HG02973 (cell line): ENCODE measurements at regions not wholly inside any gene's neighbourhood (a gene's known extent, or its start where the extent isn't known, plus 50 kb on each side); places are given as distances from the start of the nearest gene placed in this dataset.

Experiments used
- ATAC-seq: cut with Tn5 transposase; IDR thresholded peaks from one replicate; pipeline ENCODE4 v1.9.1; 2021; ENCODE audit warnings: moderate library complexity; ENCODE audit not compliant: unreplicated experiment

DNA sequence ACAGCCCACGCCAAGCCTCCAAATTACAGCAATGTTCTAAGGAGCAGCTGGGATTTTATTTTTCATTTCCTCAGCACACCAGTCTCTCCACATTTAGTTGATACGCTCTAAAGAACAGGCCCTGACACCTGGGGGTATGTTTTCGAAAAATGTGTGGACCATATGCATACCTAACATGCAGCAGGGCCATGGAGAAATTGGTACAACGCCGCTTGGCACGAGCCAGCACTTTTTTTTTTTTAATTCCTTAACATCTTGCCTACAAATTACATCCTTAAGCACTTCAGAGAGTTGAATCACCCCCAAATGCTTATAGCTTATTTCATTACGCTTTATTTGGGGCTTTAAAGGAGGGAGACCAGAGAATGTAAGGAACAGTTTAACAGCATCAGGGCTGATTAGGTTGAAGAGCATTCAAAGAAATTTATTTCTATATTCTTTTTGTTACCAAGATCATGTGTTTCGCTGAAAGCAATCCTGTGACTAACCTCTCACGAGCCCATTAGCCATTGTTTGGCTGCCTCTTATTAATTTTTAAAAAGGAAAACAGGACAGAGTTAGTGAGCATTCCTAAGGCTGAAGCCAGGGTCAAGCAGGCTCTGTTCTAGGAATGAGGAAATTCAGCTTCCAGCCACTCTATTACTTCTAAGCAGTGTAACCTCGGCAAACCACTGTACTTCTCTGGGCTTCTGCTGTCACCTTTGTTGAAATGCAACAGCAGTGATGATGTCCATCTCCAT, 173.8 kb downstream of the ACTL7B start:
- no peak for ATAC-seq

DNA sequence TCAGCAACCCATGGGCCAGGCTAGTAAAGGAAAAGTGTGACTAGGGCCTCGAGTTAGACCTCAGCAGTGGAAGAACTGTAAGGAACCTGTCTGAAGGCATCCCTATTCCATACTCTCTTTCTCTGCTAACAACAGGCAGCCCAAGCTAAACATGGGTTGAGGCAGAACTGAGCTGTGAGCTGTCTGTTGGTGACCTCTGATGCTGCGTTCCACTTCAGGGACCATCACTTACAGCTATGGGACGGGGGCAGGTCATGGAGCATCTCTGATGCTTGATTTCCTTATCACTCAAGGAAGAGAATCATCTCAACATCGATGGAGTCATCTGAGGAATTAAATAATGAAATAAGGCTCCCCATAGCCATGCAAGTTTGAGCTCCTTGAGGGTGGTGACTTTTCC, 174.8 kb downstream of the ACTL7B start:
- no peak for ATAC-seq

DNA sequence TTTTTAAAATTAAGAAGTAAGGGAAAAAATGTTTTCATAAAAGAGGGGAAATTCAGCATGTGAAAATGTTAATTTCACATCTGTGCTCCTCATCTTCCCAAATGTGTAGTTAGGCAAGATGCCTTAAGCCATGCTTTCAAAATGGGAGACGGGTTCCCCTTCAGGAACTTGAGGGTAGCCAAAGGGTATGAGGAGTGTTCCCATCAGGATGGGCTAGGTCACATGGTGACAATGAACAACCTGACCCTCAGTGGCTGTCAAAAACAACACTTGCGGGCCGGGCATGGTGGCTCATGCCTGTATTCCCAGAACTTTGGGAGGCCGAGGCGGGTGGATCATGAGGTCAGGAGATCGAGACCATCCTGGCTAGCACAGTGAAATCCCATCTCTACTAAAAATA, 178.0 kb downstream of the ACTL7B start:
- ATAC-seq: no peak

DNA sequence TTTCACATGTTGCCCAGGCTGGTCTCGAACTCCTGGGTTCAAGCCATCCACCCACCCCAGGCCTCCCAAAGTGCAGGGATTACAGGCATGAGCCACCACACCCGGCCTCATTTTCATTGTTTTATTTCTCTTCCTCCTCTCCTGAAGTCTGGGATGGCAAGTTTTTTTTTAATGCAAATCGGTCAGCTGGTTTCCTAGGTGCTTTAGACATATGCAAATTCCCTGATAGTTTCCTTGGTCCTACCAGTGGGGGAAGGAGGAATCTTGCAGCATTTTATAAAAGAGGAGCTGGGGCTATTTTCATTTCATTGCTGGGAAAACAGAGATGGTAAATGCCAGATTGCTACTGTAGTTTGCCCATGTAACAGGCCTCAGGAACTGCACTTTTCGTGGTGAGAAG, 179.4 kb downstream of the ACTL7B start:
- ATAC-seq: no peak

DNA sequence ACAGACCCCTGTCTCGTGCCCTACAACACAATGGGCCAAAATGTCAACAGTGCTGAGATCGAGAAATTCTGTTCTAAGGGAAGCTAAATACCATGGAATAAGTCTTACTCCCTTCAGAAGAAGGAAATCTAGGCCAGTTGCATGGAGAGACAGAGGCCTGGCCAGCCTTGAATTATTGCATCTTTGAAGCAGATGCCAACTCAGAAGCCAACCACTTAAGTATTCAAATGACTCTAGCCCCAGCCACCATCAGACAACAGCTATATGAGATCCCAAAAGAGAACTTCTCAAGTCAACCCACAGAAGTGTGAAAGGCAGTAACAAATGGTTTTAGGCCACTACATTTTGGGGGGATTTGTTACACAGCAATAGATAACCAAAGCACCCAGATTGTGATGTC, 180.1 kb downstream of the ACTL7B start:
- no peak for ATAC-seq

DNA sequence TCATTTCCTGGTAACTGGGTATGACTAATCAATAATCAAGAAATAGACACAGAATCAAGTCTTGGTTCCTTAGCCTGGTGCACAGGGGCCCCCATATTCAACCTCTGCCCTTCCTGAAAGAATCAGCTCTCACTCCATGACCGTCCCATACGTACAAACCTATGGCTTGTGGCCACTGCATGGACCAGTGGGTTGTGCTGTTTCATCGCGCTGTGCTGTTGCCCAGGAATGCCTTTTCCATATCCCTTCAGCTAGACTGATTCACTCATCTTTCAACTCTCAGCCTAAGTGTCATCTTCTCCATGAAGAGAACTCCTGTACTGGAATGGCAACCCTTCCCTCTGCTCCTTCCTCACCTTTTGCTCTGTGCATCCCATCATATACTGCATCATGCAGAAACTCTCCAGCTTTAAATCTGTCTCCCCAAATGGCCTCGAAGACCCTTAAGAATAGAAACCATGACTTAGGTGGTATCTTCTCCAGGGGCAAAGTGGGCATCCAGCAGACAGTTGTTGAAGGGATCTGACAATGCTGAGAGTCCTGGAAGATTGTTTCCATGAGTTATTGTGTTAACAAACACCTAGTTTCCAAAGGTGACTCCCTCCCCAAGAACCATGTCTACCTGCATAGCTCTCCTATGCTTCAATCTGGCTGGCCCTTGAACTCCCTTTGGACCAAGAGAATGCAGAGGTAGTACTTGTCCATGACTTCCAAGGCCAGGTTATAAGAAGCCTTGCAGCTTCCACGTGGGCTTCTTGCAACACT, 180.8 kb downstream of the ACTL7B start:
- ATAC-seq: no peak

DNA sequence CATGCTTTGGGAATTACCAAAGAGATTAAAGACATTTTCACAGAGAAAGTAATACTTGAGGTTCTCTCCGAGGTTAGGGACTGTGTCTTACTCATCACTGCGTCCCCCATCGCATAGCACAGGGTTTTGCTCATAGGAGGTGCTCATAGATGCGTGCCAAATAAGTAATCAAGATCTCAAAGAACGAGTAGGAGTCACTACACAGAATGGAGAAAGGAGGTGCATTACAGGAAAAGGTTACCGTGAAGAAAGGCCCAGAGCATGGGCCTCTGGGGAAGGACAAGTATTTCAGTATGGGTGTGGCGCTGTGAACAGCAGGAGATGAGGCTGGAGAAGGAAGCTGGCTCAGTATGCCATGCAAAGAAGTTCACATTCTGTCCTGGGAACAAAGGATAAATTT, 182.4 kb downstream of the ACTL7B start:
- no peak for ATAC-seq

DNA sequence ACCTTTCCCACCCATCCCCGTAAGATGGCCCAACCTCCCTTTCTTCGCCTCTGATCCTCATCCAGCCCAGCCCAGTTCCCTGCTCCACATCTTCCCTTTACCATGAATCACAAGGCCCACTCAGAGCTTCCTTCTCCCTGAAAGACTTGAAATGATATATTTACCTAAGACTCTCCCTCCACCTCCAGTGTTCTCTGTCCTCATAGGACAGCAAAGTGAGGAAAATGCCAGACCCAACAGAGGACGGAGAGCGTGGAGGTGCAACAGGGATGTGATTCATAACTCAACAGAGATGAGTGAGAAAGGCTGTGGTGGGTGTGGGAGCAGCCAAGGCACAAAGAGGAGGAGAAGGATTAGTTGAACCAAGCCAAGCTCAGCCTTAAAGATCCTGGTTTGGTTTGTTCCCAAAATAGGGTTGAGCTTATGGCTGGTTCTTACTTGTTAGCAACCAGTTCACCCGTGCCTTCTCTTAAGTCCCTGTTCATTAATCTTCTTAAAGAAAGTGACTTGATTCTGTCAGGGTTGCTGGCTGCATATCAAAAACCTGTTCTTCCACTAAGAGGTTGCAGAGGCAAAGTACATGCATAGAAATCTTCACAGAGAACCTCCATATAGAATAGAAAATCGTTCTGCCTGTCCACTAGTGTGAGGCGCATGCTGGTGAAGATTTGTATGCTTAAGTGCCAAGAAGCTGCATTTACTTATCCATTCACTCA, 183.2 kb downstream of the ACTL7B start:
- no peak for ATAC-seq

DNA sequence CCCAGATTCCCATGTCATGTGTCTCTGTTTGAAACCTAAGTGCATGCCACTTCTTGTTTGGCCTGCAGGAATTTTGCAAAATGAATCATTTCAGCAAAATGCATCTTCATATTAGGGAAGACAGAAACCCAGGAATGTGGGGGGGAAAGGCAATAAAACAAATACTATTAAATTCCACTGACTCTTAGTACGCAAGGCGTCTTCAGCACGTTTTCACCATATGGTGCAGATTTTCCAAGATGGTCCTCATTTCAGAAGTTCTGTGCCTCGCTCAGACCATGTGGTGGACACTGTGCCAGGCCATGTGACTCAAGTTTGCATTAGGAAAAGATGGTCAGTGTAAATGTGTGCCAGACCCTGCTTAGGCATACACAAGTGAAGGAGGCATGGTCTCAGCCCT, 184.0 kb downstream of the ACTL7B start:
- no peak for ATAC-seq

DNA sequence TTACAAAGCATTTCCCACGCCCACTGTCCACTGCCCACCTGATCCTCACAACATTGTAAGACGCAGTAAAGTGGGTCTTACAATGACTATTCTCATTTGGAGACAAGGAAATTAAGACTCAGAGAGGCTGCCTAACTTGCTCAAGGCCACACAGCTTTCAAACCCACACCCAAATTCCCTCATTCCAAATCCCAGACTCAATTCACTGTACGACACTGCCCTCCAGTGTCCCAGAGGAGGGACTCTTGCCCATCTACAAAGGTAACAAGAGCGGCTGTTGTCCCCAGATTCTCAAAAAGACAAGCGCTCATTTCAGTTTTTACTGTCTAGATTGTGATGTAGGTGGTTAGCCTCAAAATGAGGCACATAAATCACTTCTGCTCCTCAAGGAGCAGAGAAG, 184.6 kb downstream of the ACTL7B start:
- no peak for ATAC-seq

DNA sequence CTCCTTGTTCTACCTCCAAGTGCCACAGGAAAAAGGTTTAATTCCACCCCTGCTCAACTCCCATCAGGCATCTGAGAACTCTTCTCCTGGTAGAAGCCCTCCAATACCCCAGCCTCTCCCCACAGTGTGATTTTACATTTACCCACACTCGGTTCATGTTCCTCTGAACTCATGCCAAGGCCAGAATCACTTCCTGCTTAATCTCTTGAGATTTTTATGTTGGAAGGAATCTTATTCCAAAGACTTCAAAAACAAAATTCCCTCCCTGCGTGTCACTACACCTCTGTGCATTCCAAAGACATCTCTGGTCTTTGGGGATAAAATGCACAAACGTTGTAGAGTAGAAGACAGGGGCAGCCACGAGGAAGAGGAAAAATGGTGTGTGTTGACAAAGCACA, 186.8 kb downstream of the ACTL7B start:
- ATAC-seq: no peak

DNA sequence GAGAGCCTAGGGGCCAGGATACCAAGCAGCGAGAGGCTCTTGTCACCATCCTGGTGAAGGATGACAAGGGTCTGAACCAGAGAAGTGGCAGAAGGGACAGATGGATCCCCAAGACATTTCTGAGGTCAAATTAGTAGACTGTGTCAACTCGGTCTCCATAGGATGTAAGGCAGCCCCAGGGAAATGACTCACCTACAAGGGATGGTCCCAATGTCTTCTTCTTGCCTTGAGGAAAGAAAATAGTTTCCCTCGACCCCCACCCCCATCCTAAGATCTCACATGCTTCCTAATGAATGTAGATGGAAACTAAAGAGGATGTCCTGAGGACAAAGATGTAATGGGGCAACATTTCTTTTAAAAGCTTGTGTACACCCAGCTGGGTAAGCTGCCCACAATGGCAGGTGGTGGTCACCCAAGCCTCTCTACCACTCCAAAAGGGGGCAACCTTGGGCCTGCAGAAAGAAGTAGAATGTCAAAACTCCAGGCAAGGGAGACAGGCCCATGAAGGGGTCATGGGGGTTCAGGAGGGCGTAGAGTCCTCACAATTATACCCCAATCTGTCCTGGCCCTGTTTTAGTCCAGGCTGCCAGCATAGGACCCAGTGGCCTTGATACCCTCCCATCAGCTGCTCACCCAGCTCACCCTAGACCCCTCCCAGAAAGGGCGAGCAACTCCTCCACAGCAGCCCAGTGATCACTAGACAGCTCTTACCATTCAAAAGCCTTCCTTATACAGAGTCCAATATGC, 187.4 kb downstream of the ACTL7B start:
- no peak for ATAC-seq

DNA sequence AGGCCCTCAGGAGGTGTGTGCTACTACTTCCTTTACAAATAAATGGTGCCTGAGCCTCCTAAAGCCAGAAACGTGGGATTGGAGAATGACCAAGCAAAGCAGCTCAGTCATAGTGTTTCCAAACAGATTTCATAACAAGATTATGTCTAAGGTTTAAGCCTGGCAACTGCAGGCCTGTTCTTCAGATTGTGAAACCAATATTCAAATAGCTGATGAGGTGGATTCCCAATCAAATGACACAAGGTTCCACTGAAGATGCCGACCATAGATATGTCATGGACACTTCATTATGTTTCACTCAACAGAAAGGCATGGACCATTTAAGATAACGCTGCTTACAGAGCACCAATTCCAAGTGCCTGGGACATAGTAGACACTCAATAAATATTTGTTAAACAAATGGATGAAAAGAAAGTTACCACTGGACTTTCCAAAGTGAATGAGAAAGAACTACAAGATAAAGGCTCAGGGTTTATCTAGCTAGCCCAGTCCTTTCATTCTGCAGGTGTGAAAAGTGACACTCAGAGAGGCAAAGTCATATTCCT, 189.5 kb downstream of the ACTL7B start:
- no peak for ATAC-seq

DNA sequence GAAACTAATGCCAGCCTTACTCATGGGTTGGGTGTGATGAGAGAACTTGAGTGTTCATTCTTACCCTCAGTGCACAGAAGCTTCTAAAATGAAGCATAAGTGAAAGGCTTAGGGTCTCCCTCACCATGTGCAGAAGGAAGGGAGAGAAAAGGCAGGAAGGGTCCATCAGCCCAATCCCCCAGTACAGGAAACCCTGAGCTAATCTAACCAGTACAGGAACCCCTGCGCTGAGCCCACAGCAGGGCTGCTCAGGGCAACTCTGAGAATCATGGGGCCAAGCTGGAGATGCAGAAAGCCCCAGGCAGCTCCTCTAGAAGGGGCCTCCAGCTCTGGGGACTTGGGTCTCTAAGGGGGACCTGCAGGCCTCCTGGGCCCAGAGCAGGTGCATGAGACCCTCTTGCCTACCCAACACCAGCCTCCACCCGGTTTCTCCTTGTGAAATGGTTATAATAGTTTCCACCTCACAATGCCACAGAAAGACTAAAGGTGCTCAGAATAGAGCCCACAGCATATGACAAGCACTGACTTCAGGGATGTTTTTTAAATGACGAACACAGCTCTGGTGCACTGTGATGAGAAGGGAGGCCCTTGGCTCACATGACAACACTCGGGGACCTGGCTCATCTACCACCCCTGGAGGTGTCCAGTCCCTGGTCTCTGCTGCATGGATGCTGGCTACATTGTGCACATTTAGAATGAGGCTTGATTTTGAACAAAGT, 190.1 kb downstream of the ACTL7B start:
- ATAC-seq: no peak

DNA sequence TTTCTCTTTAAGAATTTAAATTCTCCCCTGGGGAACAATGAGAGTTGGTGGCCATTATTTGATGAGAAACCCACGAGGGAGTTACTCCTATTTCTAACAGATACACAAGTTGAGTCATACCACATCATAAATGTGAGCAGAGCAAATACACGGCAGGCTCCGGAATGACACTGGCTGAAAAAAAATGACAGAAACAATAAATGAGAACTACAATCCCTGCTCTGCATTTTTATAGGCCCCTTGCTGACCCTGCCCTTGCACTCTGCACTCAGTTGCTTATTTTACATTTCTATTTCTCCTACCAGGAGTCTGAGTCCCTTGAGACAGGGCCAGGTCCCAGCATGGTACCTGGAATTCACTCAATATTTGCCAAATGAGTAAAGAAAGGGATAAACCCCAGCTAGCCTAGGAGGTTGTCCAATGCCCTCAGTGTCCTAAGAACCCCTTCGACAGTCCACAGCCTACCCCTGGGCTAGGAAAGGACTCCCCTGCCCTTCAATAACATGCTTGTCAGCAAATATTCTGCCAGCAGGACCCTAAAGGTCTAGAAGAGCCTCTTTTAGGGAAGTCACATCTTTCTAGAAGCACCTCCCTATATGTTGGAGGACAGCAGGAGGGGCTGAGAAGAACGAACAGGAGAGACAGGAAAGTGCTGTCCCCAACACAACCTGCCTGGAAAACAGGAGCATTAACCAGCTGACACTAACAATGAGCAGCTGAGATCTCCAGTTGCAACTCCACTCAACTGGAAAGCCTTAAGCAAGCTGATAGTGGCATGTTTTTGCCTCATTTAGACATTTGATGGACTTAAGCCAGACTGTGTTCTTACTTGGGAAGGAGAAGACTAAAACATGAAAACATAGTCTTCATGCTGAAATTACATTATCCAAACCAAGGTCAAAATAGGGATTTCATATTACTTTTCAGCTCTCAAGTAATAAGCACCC, 191.2 kb downstream of the ACTL7B start:
- ATAC-seq: no peak

DNA sequence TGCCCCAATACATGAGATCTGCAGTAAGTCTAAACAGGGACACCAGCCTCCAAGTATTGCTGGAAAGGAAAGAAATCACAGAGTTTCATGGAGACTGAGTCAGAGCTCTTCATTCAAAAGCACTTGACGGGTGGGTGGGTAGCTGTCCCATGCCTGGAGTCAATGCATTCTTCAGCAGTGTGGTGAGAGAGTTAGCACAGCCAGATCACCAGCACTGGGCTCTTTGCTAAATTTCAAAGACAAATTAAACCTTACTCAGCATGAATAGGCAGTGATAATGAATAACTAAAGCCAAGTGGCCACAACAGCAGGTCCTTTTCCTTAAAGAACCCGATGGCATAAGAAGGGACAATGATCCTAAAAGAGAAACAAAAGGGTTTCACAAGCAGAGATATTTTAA, 192.4 kb downstream of the ACTL7B start:
- no peak for ATAC-seq

DNA sequence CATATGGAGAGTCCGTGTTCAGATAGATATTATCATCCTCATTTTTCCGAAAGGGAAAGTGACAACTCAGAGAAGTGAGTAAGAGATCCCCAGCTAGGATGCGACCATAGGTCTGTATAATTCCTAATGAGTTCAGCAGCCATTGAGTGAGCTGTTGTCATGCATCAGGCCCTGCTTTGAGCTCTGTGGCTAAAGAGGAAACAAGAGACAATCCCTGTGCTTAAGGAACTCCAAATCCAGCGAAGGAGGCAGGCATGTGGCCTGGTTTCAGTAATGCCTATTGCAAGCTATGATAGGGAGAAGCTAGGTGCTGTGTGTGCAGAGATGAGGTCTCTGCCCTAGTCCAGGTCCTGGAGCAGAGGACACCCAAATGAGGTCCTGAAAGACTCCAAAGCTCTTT, 192.8 kb downstream of the ACTL7B start:
- ATAC-seq: no peak

DNA sequence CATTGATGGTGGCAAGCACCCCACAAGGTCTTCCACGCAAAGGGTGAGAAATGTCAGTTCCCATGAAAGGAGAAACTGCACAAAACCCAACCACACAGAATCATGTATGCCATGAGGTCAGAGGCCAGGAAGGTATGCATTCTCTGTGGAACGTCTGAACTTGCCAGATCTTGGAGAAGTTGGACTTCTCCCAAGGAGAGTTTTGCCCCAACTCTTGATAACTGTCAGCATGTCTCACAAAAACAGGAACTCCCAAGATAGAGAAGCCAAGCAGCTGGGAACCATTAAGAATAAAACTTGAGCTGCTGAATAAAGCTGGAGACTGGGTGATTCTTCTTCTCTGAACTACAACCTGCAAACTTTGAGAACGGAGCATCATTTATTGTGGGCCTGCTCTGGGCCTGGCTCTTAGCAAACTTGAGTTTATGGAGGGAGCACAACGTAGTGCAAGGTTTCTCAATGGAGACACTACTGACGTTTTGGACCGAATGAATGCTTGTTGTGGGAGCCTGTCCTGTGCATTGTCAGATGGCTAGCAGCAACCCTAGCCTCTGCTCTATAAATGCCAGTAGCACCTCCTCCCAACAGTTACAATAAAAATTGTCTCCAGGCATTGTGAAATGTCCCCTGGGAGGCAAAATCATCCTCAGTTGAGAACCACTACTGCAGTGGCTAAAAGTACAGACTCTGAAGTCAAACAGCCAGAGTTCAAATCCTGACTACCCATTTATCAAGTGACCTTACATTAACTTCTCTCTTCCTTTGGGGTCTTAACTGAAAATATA, 193.5 kb downstream of the ACTL7B start:
- no peak for ATAC-seq
